Nephron (organoid): ENCODE measurements at regions not wholly inside any gene's neighbourhood (a gene's known extent, or its start where the extent isn't known, plus 50 kb on each side); places are given as distances from the start of the nearest gene placed in this dataset.

ENCODE experiments used
- H3K27ac Mint-ChIP-seq, 3 experiments: 2 replicates each; pipeline ENCODE4 v1.8.0; 2020; ENCODE audit warnings: mixed read lengths in 3 of 3, mild to moderate bottlenecking in 2 of 3, moderate library complexity in 1 of 3
- H3K27me3 Mint-ChIP-seq: 2 replicates; pipeline ENCODE4 v1.8.0; 2021; ENCODE audit warnings: low read depth, mild to moderate bottlenecking, moderate library complexity, mixed read lengths
- H3K36me3 Mint-ChIP-seq: 2 replicates; pipeline ENCODE4 v1.8.0; 2020; ENCODE audit warnings: low read depth, mixed read lengths
- H3K4me1 Mint-ChIP-seq: 2 replicates; pipeline ENCODE4 v1.8.0; 2020; ENCODE audit warnings: mixed read lengths
- H3K4me3 Mint-ChIP-seq, 3 experiments: 2 replicates each; pipeline ENCODE4 v1.8.0; 2020; ENCODE audit warnings: mild to moderate bottlenecking in 3 of 3, mixed read lengths in 3 of 3, moderate library complexity in 2 of 3
- H3K9me3 Mint-ChIP-seq: 2 replicates; pipeline ENCODE4 v1.8.0; 2020; ENCODE audit warnings: mixed read lengths
- CTCF ChIP-seq, 3 experiments: fragments of 200-600 bp; sonication (generic); IDR thresholded peaks; one replicate each; pipeline ENCODE4 v1.5.0; 2021; ENCODE audit warnings: antibody characterized with exemption in 3 of 3; ENCODE audit not compliant: unreplicated experiment in 3 of 3

- TF ChIP-seq CTCF (IDR thresholded peaks at IDR 0.05; ENCODE audit: unreplicated experiment in 3 of 3), result no peak
- Mint-ChIP-seq H3K27me3 (peaks cover 4% of the 10 kb centered on the region), H3K4me3 (no peak overlapping the region), H3K36me3 (no peaks in the 10 kb centered on the region), H3K9me3 (peaks cover 3% of the 10 kb centered on the region), H3K4me1 (no peaks in the 10 kb centered on the region), H3K27ac (peak overlapping the region in 1 of 3 experiments; percentile 59)
Measured at GRCh38 chr4:148881860-148882643, 439.8 kb upstream of the NR3C2 start.

- H3K27me3 Mint-ChIP-seq, result no peaks in the 10 kb centered on the region
- no peak for TF ChIP-seq CTCF (IDR thresholded peaks at IDR 0.05; ENCODE audit: unreplicated experiment in 3 of 3)
- H3K4me3 Mint-ChIP-seq, result no peak overlapping the region
- H3K36me3 Mint-ChIP-seq, result no peaks in the 10 kb centered on the region
- no peaks in the 10 kb centered on the region for H3K4me1 Mint-ChIP-seq
- H3K27ac Mint-ChIP-seq, result no peak overlapping the region
- H3K9me3 Mint-ChIP-seq, result no peaks in the 10 kb centered on the region
Measured at GRCh38 chr4:148874331-148874730, 432.1 kb upstream of the NR3C2 start.

- H3K36me3 Mint-ChIP-seq, result no peaks in the 10 kb centered on the region
- no peak overlapping the region for H3K27ac Mint-ChIP-seq
- no peaks in the 10 kb centered on the region for H3K9me3 Mint-ChIP-seq
- no peaks in the 10 kb centered on the region for H3K27me3 Mint-ChIP-seq
- H3K4me1 Mint-ChIP-seq, result no peaks in the 10 kb centered on the region
- TF ChIP-seq CTCF (IDR thresholded peaks at IDR 0.05; ENCODE audit: unreplicated experiment in 3 of 3), result no peak
- H3K4me3 Mint-ChIP-seq, result no peak overlapping the region
Measured at GRCh38 chr4:148868191-148868590, 426.0 kb upstream of the NR3C2 start.

GRCh38 chr4:148866666-148867065, 424.5 kb upstream of the NR3C2 start:
- H3K27ac Mint-ChIP-seq, result no peak overlapping the region
- TF ChIP-seq CTCF (IDR thresholded peaks at IDR 0.05; ENCODE audit: unreplicated experiment in 3 of 3), result no peak
- no peak overlapping the region for H3K4me3 Mint-ChIP-seq
- no peaks in the 10 kb centered on the region for H3K27me3 Mint-ChIP-seq
- H3K4me1 Mint-ChIP-seq, result no peaks in the 10 kb centered on the region
- H3K9me3 Mint-ChIP-seq, result no peaks in the 10 kb centered on the region
- H3K36me3 Mint-ChIP-seq, result no peaks in the 10 kb centered on the region

- no peak for TF ChIP-seq CTCF (IDR thresholded peaks at IDR 0.05; ENCODE audit: unreplicated experiment in 3 of 3)
- Mint-ChIP-seq H3K9me3 (peaks cover 13% of the 10 kb centered on the region), H3K27ac (no peak overlapping the region), H3K36me3 (no peaks in the 10 kb centered on the region), H3K4me1 (peaks cover 5% of the 10 kb centered on the region), H3K4me3 (no peak overlapping the region), H3K27me3 (no peaks in the 10 kb centered on the region)
Measured at GRCh38 chr4:148857973-148858534, 415.8 kb upstream of the NR3C2 start.
